ES-I3 (cell line): ENCODE measurements at regions not wholly inside any gene's neighbourhood (a gene's known extent, or its start where the extent isn't known, plus 50 kb on each side); places are given as distances from the start of the nearest gene placed in this dataset.

Source experiments
- H3K36me3 ChIP-seq: 2 replicates; pipeline ENCODE4 v1.6.1; 2013; ENCODE audit warnings: mild to moderate bottlenecking, low read length, control low read depth, moderate library complexity; ENCODE audit not compliant: insufficient read depth
- H3K4me1 ChIP-seq: 2 replicates; pipeline ENCODE4 v1.6.1; 2013; ENCODE audit warnings: mild to moderate bottlenecking, control low read depth, low read length; ENCODE audit not compliant: insufficient read depth
- H3K9ac ChIP-seq: 2 replicates; pipeline ENCODE4 v1.6.1; 2013; ENCODE audit warnings: low read depth, mild to moderate bottlenecking, low read length, moderate library complexity
- H3K9me3 ChIP-seq: 2 replicates; pipeline ENCODE4 v1.6.1; 2013; ENCODE audit warnings: mild to moderate bottlenecking, low read length, moderate library complexity; ENCODE audit not compliant: control insufficient read depth, insufficient read depth

DNA sequence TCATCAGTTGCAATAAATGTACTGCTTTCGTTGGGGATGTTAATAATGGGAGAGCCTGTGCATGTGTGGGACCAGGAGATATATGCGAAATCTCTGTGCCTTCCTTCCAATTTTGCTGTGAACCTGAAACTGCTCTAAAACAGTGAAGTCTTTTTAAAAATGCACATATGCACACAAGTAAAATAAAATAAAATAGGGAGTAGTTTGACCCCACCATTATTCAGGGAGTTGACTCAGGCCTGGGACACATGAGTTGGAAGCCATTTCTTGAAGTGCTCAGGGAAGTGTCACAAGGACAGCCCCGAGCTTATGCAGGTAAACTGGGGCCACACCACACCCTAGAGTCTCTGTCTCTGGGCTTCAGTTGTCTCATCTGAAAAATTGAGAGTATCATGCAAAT is 183.1 kb upstream of the POU2AF2 start:
- Histone ChIP-seq H3K4me1 (no peaks in the 10 kb centered on the region), H3K9me3 (no peaks in the 10 kb centered on the region), H3K36me3 (no peaks in the 10 kb centered on the region), H3K9ac (no peak overlapping the region)

DNA sequence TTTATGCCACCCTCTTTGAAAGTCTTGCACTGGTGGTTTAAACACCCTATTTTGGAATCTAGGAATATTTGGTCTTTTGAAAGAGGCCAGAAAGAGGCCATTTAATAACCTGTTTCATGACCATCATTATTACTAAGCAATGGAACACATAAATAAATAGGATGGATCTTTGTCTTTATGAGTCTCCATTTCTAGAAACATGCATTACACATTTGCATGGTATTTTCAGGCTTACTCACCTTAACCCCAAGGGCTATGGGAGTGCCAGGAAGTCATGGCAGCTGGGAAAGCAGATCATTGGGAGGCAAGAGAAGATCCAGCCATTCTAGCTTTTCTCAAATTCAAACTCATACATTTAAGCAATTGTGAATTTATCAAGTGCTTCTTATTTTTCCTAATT is 185.8 kb upstream of the POU2AF2 start:
- Histone ChIP-seq H3K9me3 (no peaks in the 10 kb centered on the region), H3K4me1 (no peaks in the 10 kb centered on the region), H3K36me3 (no peaks in the 10 kb centered on the region), H3K9ac (no peak overlapping the region)

DNA sequence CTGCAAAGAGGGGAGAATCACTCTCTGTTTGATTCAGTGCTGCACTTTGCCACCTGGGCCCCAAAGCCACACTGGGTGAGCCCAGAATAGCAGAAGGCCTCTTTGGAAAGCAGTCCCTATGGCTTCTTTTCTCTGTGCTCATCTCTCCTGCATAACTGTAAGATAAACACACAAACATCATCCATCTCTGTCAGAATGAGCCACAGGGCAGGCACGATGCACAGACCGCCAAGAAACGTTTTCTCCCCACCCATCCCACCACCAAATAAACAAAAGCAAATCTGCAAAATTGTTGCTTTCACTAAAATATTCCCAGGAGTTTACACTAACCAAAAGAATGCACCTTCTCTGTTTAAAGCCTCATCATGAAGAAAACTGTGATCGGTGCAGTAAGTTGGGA is 196.4 kb upstream of the POU2AF2 start:
- Histone ChIP-seq H3K36me3 (no peaks in the 10 kb centered on the region), H3K9me3 (no peaks in the 10 kb centered on the region), H3K4me1 (peaks cover 10% of the 10 kb centered on the region; the same call in 1 of the 2 replicates), H3K9ac (no peak overlapping the region)

DNA sequence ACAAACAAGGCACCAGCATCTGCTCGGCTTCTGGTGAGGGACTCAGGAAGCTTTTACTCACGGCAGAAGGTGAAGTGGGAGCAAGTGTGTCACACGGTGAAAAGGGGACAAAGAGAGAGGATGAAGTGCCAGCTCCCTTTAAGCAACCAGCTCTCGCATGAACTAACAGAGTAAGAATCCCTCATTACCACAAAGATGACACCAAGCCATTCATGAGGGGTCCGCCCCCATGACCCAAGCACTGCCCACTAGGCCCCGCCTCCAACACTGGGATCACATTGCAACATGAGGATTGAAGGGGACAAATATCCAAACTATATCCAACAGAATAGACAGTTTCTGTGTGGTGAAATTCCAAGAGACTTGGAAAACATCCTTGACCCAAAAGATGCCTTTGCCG is 198.2 kb upstream of the POU2AF2 start:
- Histone ChIP-seq H3K36me3 (no peaks in the 10 kb centered on the region), H3K9me3 (no peaks in the 10 kb centered on the region), H3K9ac (no peak overlapping the region), H3K4me1 (peaks cover 10% of the 10 kb centered on the region; the same call in 1 of the 2 replicates)

DNA sequence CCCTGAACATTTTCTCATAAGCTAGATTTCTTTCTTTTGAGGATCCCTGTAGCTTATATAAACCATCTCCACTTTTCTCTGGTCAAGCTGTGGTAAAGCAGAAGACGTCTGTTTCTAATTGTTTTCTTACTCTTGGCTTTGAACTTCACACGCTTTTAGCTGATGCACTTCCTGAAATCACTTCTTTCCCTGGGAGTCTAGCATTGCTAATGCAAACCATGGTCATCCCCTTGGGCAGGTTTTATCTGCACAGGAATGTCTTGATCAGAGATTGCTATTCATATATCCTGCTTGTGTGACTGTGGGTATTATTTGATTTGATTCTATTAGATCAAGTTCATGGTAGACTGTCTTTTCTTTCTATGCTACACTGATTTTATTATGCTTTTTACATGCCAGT is 199.2 kb upstream of the POU2AF2 start:
- Histone ChIP-seq H3K9me3 (no peaks in the 10 kb centered on the region), H3K4me1 (peaks cover 10% of the 10 kb centered on the region; the same call in 1 of the 2 replicates), H3K9ac (no peak overlapping the region)

DNA sequence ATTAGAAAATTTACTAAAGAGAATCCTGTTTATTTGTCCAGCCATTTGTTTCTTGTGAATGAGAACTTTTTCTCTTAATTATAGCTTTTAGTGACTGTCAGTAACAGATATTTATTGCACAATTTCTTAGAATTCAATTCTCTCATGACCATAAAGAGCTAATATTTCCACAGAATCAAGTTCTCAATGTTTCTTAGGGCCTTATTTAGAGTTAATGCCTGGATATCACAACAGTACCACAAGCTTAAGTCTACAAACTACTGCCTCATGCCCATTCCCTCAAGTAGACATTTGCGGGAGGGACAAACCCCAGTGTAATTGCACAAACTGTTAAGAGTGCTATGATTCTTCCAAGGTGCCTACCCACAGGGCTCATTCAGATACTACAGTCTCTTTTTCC is 199.7 kb upstream of the POU2AF2 start:
- no peaks in the 10 kb centered on the region for H3K9me3 ChIP-seq
- H3K4me1 ChIP-seq, result peaks cover 10% of the 10 kb centered on the region; the same call in 1 of the 2 replicates
- H3K36me3 ChIP-seq, result no peaks in the 10 kb centered on the region
- no peak overlapping the region for H3K9ac ChIP-seq

More for the DNA sequence above, 199.2 kb upstream of the POU2AF2 start:
- no peaks in the 10 kb centered on the region for H3K36me3 ChIP-seq

DNA sequence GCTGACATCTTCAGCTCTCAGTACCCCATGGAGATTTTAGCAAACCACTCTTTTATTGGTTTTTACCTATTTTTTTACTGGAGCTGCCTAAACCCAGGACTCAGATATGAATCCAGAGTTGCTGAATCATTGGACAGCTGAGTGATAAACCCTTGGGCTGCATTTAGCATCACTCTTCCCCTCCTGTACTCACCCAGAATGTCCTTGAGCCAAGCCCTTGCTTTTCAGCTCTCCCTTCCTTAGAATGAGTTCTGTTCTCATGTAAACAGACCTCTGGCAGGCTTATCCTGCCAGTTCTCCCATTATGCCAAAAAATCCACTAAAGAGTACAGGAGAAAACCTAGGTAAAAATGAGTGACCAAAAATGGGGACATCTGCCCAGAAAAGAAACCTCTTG is 200.1 kb upstream of the POU2AF2 start:
- H3K9ac ChIP-seq, result no peak overlapping the region
- H3K9me3 ChIP-seq, result no peaks in the 10 kb centered on the region
- peaks cover 10% of the 10 kb centered on the region; the same call in 1 of the 2 replicates for H3K4me1 ChIP-seq
- H3K36me3 ChIP-seq, result no peaks in the 10 kb centered on the region

DNA sequence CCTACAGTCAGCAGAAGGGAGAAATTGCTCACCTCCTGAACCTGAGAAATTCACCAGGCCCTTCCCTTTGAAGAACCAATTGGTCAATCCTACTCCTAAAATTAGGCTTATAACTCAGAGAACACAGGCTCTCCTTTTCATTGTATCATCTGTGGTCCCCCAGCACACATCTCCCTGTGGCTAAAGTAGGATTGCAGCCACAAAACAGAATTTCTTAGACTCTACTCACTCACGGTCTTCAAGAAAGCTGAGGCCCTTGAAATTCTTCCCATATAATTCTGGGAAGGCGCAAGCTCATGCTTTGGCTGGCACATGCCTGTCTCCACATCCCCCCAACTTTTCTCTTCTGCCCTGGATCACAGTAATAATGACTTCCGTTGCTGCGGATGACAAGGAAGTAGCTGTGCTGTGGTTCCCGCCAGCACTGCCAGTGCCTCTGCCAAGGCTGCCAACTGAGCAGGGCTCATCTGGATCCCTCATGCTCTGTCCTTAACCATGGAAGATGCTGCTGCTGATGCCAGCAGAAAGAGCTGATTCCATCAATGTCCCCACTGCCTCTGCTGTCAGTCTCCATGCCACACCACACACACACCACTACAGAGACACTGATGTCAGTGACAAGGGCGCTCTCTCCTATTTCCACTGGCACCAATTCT is 200.6 kb upstream of the POU2AF2 start:
- Histone ChIP-seq H3K9me3 (no peaks in the 10 kb centered on the region), H3K4me1 (peaks cover 10% of the 10 kb centered on the region; the same call in 1 of the 2 replicates), H3K9ac (no peak overlapping the region), H3K36me3 (no peaks in the 10 kb centered on the region)

DNA sequence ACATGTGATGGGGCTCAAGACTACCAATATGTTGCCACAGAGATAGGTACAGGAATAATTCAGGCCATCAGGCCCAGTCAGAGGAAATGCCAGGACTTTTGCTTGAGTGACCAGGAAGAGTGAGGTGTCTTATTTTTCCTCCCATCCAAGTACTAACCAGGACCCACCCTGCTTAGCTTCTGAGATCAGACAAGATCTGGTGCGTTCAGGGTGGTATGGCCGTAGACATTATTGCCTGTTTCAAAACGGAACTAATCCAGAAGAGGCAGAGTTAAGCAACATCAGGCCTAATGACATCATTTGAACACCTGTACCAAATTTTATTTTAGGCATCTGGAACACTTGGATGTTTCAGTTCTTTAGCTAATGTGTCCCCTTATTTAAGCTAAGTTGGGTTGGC is 205.5 kb upstream of the POU2AF2 start:
- H3K9ac ChIP-seq, result no peak overlapping the region
- H3K36me3 ChIP-seq, result no peaks in the 10 kb centered on the region
- H3K4me1 ChIP-seq, result peaks cover 1% of the 10 kb centered on the region; the same call in 1 of the 2 replicates
- H3K9me3 ChIP-seq, result no peaks in the 10 kb centered on the region

DNA sequence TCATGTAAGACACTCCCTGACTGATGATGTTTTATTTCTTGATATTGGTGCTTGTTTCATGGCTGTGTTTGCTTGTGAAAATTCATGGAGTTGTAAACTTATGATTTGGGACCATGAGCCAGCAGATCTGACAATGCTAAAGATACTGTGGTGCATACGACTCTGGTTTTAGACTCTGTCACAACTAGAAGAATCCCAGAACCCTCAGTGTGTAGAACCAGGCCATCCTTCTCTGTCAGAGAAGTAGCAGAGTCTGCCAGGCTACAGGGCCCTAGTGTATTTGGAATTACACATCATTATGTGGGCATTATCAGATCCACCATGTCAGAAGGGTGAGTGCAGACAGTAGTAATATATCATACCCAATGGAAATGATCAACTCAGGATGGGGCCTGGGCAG is 209.8 kb upstream of the POU2AF2 start:
- Histone ChIP-seq H3K9me3 (no peaks in the 10 kb centered on the region), H3K4me1 (no peaks in the 10 kb centered on the region), H3K9ac (no peak overlapping the region), H3K36me3 (no peaks in the 10 kb centered on the region)

DNA sequence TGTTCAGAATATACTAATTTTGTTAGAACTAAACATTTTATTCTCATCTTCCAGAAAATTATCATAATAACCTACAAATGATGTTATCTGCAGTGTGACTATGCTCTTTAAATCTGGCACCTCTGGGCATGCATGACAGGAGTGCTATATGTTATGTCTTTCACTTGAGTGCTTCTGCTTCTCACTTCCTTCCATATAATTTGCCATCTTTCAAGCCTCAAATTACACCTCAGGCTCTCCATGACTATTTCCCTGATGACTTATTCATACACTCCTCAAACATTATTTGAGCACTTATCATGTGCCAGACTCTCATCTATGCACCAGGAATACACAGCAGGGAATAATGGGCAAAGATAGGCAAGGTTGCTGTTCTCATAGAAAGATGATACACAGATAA is 219.3 kb upstream of the POU2AF2 start:
- Histone ChIP-seq H3K36me3 (no peaks in the 10 kb centered on the region), H3K9ac (no peak overlapping the region), H3K9me3 (no peaks in the 10 kb centered on the region), H3K4me1 (no peaks in the 10 kb centered on the region)

DNA sequence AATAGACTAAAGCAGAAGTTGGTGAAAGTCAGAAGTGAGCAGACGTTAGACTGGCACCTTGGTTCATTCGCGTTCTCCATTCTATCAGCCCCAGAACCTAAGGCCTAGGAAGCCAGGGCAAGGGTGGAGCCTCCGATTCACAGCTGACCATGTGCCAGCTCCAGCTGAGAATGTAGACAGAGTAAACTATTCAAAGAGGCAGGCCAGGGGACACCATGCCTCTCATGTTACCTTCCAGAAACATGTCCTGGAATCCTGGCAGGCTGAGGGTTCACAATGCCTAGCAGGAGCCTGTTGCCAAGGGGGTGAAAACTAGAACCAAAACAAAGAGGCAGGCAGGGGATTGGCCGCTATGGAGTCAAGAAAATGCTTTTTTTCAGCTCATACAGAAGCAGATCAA is 224.4 kb upstream of the POU2AF2 start:
- H3K9ac ChIP-seq, result no peak overlapping the region
- H3K9me3 ChIP-seq, result no peaks in the 10 kb centered on the region
- H3K36me3 ChIP-seq, result no peaks in the 10 kb centered on the region
- H3K4me1 ChIP-seq, result no peaks in the 10 kb centered on the region

DNA sequence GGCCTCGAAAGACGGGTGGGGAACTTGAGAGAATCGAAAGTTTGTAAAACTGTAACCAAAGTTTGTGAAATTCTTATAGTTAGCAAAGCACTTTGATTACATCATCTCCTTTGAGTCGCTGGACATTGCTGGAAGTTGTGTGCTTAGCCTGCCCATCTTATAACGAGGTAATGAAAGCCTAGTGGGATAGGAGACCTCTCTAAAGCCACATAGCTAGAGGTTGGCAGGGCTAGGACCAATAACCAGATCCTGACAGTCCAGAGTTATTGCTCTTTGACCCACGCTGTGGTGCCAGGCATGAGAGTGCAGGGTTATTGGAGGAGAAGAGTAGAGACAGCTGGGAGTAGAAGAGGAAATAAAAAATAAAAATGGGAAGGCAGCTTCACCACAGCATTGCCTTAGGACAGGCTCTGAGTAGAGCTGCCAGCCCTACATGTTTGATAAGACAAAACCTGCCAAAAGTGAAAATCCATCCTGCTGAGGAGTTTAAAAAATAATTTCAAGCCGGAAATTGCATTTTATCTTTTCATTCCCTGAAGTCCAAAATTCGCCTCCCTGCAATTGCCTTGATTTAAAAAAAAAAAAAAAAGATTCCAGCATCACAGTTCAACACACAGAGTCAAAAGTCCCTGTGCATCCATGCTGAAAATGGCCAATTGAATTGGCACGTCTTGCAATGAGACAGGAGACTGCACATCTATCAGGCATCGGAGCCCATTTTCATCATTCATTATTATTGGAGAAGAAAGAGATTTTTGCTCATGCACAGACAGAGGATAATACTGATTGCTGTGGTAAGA is 225.5 kb upstream of the POU2AF2 start:
- Histone ChIP-seq H3K4me1 (no peaks in the 10 kb centered on the region), H3K9ac (no peak overlapping the region), H3K36me3 (no peaks in the 10 kb centered on the region), H3K9me3 (no peaks in the 10 kb centered on the region)

DNA sequence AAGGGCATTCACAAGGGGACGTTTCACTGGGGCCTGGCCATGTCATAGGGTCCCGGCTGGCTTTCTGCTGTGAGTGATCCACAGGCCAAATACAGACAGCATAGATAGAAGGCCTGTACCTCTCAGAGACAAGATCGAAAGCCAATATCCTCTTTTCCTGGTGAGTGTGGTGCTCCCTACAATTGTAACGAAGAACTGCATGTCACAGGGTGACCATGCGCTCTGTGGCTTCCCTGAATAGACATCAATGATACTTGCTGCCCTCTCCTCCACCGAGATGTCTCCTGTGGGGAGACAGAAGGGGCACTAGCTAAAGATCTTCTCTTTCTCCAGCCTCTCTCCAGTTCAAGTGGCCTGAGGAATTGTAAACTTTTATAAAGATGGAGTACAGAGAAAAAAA is 226.1 kb upstream of the POU2AF2 start:
- Histone ChIP-seq H3K9me3 (no peaks in the 10 kb centered on the region), H3K9ac (no peak overlapping the region), H3K36me3 (no peaks in the 10 kb centered on the region), H3K4me1 (no peaks in the 10 kb centered on the region)

DNA sequence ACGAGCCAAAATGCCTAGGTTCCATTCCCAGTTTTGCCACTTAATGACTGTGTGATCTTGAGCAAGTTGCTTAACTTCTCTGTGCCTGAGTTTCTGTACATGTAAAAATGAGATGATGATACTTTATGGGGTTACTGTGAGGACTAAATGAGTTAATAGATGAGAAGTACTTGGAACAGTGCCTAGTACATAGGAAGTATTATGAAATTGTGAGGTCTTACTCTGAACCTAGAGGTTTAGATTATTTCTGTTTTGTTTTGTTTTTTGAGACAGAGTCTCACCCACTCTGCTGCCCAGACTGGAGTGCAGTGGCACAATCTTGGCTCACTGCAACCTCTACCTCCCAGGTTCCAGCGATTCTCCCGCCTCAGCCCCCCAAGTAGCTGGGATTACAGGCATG is 227.0 kb upstream of the POU2AF2 start:
- Histone ChIP-seq H3K9me3 (no peaks in the 10 kb centered on the region), H3K9ac (no peak overlapping the region), H3K36me3 (no peaks in the 10 kb centered on the region), H3K4me1 (no peaks in the 10 kb centered on the region)
